ENCODE measurements at regions not wholly inside any gene's neighbourhood (a gene's known extent, or its start where the extent isn't known, plus 50 kb on each side); places are given as distances from the start of the nearest gene placed in this dataset.

GRCh38 chr9:120151149-120151548 lies 428.8 kb downstream of the CDK5RAP2 start:
- no peak for TF ChIP-seq GATA2 (IDR thresholded peaks at IDR 0.05; ENCODE audit: low read depth, low read length)
- no peak for TF ChIP-seq GATA3 (IDR thresholded peaks at IDR 0.05; ENCODE audit: low read depth, low read length)

Data from SH-SY5Y (cell line).